Stimulated activated CD4-positive, alpha-beta T cell treated with anti-CD3 and anti-CD28 coated beads, Interleukin-4, amount 100 ng/mL, for 1 hour (primary cell): ENCODE measurements at regions not wholly inside any gene's neighbourhood (a gene's known extent, or its start where the extent isn't known, plus 50 kb on each side); places are given as distances from the start of the nearest gene placed in this dataset.

ENCODE experiments used
- DNase-seq: peaks from one replicate; pipeline ENCODE4 v3.0.0-alpha.2; 2020

DNA sequence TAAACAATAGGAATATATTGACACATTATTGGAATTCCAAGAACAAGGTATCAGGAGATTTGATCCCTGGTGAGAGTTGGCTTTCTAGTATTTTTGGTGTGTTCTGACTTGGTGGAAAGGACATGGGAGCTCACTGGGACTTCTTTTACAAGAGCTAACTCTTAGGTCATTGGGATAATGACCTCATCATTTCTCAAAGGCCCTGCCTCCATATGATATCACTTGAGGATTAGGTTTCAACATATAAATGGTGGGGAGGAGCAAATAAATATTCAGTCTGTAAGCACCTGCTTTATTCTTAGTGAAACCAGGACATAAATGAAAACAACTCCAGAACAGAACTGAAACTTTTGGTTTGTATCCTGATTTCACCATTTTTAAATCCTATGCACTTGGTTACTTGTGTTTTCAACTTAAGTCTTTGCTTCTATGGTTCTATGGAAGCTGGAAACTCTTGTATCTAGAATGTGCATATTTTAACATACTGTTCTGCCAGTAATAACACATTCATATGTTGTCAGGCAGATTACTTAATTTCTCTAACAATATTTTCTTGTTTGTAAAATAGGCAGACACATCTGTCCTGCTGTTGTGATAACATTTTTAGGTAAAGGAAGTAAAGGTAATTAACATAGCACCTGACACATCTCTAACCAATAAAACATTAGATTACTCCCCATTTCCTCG lies 1527.7 kb upstream of the CDH8 start:
- no peak for DNase-seq

DNA sequence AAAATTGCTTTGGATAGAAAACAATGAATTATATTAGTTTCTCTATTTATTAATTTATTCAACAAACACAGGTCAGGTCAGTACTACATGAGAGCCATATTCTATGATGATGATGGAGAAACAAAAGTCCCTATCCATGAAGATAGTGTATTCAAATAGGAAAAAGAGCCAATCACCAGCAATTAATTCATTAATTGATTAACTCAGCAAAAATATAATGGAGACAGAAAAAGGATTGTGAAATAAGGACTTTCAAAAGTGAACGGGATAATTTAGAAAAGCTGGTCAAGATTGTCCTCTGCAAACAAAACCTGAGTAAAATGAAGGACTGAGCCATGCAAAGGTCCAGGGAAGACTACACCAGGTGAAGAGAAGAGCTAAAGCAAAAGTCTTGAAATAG lies 1517.7 kb upstream of the CDH8 start:
- no peak for DNase-seq

DNA sequence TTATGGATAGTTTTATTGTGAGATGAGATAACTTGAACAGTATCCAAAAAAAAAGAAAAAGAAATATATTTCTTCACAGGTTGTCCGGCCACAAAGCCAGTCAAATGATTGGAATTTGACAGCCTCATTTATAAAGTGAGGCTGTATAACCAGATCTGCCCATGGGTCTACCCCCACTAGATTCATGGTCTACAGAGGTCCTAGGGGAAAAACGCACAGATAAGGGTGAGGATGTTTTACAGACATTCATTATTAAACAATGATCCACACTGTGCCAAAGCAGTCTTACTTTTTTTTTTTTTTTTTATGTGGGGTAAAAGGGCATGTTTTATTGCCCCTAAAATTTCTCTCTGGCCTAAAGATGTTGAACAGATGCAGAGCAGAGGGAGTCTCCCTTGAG lies 1503.0 kb upstream of the CDH8 start:
- DNase-seq: no peak

DNA sequence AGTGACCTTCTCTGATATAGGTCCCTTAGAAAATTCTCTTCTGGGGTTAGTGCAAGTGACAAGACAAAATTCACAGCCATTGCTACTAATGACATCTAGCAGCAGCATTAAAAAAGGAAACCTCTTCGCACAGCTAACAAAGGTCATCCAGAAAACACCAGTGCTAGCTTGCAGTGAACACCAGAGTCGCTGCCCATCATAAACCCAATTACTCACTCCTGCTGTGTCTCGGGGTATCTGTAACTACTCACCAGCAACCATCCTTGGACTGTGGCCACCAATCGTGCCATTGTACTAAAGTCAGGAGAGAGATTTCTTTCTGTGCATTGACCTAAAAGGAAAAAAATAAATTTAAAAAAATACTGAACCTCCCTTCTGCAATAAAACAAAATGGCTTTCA lies 1494.7 kb upstream of the CDH8 start:
- DNase-seq: no peak

DNA sequence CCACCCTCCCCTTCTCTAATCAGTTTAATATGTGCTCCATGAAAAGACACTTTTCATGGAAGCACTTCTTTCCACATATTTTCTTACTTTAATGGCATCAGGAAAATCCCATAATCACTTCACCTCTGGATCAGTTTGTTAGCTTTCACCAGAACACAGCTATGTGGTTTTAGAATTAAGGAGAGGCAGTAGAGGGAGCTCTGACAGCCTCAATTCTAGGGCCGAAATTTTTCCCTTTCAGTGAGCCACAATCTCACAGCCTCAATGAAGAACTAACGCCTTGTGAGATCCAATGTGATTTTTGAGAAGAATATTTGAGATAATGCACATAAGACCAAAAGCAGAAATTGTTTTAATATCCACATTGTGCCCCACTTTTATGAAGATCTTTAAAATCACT lies 1494.0 kb upstream of the CDH8 start:
- DNase-seq: no peak

DNA sequence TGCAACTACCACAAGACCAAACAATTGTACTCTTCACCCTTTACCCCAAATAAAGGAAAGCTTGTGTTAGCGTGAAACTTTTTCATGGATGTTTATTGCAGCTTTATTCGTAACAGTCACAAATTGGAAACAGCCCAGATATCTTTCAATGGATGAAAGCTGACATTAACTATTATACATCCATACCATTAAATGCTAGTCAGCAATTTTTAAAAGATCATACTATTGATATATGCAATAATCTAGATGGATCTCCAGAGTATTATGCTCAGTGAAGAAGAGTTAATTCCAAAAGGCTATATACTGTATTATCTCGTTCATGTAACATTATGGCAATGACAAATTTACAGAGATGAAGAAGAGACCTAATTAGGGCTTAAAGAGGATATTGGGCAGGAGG lies 1491.2 kb upstream of the CDH8 start:
- DNase-seq: no peak

DNA sequence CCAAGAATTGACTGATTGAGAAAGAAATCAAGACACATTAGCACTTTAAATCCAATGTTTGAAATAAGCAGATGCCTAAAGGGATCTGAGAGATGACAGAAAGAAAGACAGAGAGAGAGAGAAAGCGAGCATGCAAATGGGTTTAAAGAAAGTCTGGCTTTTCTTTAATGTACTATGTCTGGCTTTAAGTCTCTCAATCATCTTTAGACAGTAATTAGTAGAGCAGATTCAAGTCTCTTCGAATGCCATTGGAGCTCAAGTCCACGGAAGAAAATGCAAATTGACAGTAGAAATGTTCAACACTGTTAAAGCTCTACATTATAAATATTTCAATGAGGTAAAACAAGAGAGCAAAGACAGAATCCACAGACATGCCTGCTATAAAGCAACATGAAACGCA lies 1480.2 kb upstream of the CDH8 start:
- DNase-seq: no peak

DNA sequence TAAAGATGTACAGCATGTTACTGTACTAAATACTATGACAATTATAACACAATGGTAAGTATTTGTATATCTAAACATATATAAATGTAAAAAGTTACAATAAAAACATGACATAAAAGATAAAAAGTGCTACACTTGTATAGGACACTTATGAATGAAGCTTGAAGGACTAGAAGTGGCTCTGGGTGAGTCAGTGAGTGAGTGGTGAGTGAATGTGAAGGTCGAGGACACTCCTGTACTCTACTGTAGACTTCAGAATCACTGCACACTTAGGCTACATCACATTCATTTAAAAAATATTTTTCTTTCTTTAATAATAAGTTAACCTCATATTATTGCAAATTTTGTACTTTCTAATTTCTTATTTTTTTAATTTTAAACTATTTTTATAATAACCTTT lies 1476.7 kb upstream of the CDH8 start:
- DNase-seq: no peak

DNA sequence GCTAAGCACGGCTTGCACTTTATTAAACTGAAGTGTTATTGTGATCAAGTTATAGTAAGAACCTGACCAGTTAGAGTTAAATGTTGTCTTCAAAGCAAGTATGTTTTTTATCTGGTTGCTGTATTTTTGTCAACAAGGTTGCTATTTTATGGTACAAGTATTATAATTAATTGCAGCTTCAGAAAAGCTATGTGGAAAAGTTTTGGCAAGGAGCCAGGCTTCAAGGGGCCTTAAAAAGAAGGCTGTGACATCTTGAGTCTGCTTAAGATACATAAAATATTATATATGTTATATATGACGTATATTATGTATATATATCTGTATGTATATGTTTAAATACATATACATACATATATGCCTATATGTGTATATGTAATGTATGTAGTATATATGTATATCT lies 1461.2 kb upstream of the CDH8 start:
- DNase-seq: no peak

DNA sequence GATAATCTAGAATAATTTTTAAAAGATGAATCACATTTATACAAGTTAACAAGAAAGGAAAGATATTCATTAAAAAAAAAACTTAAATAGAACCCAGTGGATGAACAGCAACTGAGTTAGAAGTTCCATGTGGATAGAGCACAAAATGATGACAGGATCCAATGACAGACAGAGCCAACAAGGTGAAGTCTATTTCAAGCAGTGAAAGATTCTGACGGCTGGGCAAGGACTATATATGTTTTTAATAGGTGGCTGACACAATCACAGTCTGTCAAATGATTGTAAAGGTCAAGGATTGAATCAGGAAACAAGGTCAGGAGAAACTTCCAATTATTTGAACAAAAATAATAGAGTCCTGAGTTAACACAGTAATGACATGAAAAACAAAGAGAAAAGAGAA lies 1460.0 kb upstream of the CDH8 start:
- DNase-seq: no peak

DNA sequence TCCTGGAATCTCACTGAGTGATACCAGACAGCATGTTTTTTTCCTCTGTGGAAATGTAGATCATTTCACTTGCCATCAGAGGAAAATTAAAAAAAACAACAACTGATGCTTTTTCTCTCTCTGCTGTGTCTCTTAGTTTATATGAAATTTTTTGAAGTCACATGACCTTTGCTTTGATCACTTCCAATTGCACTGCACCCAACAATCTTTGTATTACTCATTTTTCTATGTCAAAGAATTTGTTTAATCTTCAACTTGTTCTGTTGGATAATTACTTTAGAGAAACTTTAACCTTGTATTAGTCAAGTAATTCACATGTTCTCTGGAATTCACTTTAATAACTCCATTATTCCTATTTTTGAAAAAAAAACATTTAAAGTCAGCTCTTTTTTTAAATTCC lies 1452.7 kb upstream of the CDH8 start:
- no peak for DNase-seq

DNA sequence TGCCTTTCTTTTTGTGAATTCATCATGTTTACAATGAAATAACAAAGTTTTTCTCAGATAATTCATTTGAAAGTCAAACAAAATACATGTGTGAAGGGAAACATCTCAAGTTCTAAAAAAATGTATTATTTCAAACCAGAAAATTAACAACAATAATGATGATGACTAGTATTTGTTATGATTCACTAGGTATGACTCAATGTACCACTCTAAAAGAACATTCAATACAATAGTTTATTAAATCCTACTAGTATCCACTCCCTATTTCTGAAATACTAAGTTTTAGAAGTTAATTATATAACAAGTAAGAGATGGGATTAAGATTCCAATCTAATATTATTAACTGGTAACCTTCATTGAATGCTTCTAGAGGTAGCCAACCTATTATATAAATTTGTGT lies 1444.8 kb upstream of the CDH8 start:
- DNase-seq: no peak

DNA sequence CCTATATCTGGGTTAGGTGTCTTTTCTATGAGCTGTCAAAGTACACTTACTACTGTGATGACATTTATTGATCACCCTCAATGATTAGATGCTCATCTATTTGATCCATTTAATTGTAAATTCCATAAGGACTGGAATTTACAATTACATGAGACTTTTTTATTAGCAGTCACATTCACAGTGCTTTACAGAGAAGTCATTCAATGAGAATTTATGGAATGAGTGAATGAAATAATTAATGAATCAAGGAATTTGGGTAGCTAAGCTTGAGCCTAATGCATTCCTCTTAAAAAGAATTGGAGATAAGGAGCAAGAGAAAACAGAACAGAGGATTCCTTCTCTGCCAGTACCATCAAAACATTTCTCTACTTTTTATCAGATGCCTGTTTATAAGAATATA lies 1437.5 kb upstream of the CDH8 start:
- DNase-seq: no peak

DNA sequence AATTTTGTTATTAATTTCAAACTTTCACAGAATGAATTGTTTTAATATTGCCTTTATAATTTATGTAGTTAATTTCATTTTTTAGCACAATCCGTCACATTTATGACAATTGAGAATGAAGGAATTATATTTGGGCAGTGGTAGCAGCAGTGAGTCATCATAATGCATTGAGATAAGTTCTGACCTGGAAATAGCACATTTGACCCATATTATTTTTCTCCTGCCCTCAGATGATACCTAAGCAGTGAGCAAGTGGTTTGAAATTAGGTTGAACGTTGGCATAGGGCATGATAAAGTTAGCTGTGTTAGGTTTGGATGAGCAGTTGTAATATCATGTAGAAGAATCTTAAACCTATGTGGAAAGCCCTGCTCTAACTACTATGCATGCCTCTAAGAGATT lies 1431.3 kb upstream of the CDH8 start:
- no peak for DNase-seq

DNA sequence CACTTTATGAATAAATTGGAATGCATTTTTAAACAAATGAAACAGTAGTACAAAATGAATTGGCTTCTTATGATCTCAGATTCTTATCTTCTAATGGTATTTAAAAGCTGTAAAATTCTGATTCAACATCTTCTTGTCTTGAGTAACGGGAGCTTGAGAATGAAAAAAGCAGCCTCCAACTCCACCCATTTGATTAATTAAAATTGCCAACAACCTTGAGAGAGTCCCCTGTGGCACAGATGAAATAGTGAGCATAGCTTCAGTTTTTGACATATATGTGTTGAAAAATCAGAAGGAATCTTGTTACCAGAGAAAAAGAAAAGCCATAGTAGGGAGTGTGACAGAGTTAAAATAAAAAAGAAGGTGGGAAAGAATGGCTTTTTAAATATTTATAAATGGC lies 1426.1 kb upstream of the CDH8 start:
- DNase-seq: no peak

DNA sequence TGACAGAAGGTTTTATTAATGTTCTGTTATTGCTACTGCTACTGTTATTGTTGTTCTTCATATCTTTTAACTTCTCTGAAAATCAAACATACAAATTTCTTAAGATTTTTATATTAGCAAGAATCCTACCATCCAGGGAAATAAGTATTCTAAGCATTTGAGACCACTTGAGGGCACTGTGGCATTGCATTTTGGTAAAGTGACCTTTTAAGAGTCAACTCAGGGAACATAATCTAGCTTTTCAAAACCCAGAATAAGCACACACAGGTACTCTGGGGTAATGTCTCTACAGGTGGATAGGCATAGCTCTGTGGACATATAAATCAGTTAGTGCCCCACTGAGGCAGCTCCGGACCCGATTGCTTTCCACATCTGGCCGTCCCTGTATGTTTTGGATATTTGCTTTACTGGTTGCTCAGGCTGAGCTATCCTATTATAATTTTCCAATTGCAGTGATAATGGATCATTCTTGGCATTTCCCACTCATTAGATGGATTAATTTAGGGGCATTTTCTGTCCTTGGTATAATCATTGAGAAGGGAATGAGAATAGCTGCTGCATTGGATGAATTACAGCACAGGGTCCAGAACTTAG lies 1425.1 kb upstream of the CDH8 start:
- no peak for DNase-seq

DNA sequence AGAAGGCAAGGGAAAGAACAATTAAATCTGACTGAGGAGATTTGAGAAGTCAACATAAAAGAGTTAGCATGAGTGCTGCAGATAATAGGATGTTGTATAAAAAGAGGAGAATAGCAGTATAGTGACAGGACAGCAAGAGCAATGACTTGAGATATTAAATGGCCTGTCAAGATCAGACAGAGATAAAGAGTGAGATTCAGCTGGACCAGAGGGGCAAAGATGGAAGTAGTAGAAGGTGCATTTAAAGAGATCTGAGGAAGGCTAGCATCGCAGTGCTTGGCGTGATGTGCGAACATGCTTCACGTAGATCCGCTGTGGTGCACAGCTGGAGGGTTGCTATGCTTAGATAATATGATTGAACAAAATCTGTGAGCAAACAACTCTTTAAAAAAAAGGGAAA lies 1422.6 kb upstream of the CDH8 start:
- DNase-seq: no peak

DNA sequence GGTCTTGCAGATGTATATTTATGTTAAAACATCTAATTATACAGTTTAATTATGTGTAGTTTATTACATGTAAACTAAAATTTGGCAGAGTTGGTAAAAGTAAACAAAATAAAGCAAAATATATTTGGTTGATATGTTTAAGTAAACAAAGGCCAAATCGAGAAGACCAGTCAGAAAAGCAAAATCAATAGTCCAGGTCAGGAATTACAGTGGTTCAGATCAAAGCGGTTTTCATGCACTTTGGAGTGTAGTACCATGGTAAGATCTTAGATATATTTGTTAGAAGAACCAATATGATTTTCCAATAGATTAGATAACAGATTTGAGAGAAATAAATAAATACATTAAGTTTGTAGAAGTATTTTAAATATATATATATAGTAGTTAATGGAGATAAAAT lies 1421.6 kb upstream of the CDH8 start:
- DNase-seq: no peak

DNA sequence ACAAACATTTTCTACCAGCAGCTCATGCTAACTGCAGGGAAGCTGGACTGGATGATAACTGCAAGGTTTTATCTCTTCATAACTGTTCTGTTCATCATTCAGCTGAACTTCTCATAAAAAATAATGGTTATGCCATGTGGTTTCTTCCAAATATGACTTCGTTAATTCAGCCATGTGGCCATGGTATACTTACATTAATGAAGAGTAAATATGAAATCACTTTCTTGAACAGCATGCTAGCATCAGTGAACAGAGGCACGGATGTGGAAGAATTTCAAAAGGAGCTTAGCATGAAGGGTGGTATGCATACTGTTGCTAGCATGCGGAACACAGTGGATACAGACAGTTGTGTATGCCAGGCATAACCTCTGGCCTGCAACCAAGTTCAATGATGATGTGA lies 1417.0 kb upstream of the CDH8 start:
- no peak for DNase-seq

DNA sequence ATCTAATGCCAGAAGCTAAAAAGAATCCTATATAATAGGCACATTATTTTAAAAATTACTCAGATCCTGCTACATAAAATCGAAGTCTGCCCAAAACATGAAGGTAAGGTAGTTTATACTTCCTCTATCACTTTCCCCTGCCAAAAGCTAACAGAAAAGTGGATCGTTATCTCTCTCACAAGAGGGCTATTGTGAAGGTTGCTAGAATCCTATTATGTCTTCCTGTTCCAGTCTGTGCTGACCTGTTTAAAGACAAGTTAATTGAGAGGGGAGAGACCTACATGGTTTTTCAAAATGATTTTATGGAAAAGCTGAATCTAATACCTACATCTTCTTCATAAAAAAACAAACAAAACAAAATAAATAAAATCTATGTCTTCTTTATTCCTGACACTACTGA lies 1410.9 kb upstream of the CDH8 start:
- DNase-seq: no peak

DNA sequence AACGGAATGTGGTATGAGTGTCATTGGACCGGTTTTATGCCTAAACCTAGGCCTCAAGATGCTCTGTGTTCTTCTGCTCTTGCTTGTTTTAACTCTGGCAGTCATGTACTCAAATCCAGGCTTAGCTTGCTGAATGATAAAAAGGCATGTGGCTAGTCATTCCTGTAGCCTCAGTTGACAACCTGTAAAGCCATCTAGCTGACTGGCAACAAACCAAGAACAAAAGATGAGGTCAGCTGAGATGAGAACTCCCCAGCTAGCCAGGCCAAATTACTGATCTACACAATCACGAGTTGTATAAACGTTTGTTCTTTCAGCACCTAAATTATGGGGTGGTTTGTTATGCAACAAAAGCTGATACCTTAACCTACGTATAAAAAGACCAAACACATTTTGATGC lies 1406.0 kb upstream of the CDH8 start:
- DNase-seq: no peak

DNA sequence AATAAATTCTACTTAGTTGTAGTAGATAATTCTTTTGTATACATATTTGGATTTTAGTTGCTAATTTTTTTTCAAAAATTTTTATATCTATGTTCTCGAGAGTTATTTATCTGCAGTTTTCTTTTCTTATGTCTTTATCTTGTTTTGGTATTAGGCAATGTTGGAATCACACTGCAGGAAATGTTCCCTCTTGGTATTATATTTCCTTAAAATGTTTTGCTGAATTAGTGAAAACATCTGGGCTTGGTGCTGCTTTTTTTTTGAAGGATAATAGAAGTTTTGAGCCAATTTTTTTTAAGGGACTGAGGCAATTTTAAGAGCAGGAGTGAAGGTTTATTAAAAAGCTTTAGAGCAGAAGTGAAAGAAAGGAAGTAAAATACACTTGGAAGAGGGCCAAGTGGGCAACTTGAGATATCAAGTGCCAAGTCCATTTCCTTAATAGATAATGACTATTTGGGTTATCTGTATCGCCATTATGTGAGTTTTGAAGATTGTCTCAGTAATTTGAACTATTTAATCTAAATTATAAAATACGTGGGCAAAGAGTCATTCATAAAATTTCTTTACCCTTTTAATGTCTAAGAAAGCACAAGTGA lies 1390.1 kb upstream of the CDH8 start:
- DNase-seq: no peak

DNA sequence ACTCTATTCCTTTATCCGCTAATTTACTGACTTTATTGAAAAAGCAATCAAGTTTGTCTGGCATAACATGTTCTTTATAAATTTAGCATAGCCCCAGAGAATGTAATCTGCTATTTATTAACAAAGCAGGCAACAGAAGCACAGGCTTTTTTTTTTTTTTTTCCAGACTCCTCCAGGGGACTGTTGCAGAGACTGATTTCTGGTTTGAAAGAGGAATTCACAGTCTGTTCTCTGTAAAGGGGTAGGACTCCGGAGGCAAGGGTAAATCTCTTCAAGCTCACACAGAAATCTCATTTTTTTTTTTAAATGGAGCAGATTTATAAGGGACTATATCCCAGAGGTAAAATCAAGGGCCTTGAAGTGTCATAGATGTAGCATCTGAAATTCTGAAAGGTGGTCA lies 1386.5 kb upstream of the CDH8 start:
- no peak for DNase-seq

DNA sequence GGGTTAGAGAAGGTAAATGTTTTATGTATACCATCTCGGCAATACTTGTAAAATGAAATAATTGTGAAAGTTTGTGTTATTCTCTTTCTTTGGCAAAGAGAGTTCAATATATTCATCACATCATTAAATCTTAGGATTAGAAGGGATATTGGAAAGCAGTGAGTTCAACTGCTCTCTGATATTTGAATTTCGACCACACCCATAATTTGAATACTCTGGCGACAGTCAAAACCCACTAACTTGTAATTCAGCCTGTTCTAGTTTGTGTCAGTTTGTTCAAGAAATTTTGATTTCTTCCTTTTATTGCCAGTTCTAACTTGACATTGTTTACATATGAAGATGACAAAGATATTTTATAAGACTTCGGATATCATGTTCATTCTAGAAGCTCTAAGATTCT lies 1380.5 kb upstream of the CDH8 start:
- DNase-seq: no peak

DNA sequence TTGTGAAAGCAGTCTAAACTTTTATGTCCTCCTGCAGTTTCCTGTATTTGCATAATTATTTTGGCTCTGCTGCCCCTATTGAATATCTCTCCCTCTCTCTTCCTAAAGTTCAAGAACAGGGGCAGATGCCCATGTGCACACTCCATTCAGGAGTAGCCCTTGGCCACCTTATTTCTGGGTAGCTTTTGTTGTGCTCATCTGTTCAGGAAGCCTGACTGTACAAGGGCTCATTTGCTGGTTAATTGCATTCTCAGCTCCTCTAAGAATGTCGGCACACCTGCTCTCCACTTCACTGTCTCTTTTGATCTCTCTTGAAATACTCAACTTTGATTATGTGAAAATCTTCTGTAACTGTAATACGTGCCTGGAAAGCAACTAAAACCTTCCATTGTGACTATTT lies 1378.8 kb upstream of the CDH8 start:
- DNase-seq: no peak
